Central memory CD8-positive, alpha-beta T cell (primary cell): ENCODE measurements at regions not wholly inside any gene's neighbourhood (a gene's known extent, or its start where the extent isn't known, plus 50 kb on each side); places are given as distances from the start of the nearest gene placed in this dataset.
A peak's percentile ranks its signal among the peaks of the same experiment; 100 is the strongest.
"Not testable (repeated sequence)": the region's sequence is repeated elsewhere in the genome, so short reads cannot be mapped to it uniquely, and the experiment has no call there.

Experiments
- ATAC-seq: fragments of 150-1000 bp; cut with Tn5 transposase; replicated peaks from 2 replicates; pipeline ENCODE4 v1.10.0; 2022; ENCODE audit warnings: mild to moderate bottlenecking, moderate FRiP score, moderate number of reproducible peaks; ENCODE audit not compliant: poor library complexity, severe bottlenecking; ENCODE audit errors: extremely low read depth
- DNase-seq, 2 donors: peaks; one replicate each; pipeline ENCODE4 v3.0.0; 2021; ENCODE audit warnings: low spot score in 2 of 2
- H3K27ac Mint-ChIP-seq: one replicate; pipeline ENCODE4 v1.8.0; 2022; ENCODE audit warnings: low read depth, mild to moderate bottlenecking, moderate library complexity, mixed read lengths
- H3K27me3 Mint-ChIP-seq: one replicate; pipeline ENCODE4 v1.8.0; 2022; ENCODE audit warnings: mixed read lengths
- H3K36me3 Mint-ChIP-seq: one replicate; pipeline ENCODE4 v1.8.0; 2022; ENCODE audit warnings: mild to moderate bottlenecking, moderate library complexity, mixed read lengths; ENCODE audit not compliant: insufficient read depth
- H3K4me1 Mint-ChIP-seq: one replicate; pipeline ENCODE4 v1.8.0; 2022; ENCODE audit warnings: mixed read lengths
- H3K4me3 Mint-ChIP-seq: one replicate; pipeline ENCODE4 v1.8.0; 2022; ENCODE audit warnings: mild to moderate bottlenecking, moderate library complexity, mixed read lengths
- H3K9me3 Mint-ChIP-seq: one replicate; pipeline ENCODE4 v1.8.0; 2022; ENCODE audit warnings: mixed read lengths

DNA sequence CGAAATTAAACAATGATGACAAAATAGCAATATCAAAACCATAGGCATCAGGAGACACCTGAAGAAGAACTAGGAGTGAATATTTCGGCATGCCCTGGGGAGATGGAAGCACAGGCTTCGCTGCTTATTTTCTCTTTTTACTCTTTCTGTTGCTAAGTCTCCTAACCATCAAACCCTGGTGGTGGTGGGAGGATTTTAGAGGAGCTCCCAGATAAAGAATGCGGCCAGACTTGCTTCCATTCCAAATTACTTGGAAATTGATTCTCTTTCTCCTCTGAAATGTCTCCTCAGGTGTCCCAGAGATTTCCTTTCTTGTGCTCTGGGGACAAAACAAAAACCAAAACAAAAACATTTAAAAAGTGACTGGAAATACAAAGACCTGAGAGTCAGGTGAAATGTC lies 243.0 kb downstream of the KBTBD8 start:
- no peak for DNase-seq
- Mint-ChIP-seq H3K27me3 (peaks cover 36% of the 10 kb centered on the region), H3K4me1 (no peaks in the 10 kb centered on the region), H3K36me3 (no peaks in the 10 kb centered on the region), H3K27ac (no peak overlapping the region), H3K4me3 (no peak overlapping the region), H3K9me3 (no peaks in the 10 kb centered on the region)
- ATAC-seq: no peak

DNA sequence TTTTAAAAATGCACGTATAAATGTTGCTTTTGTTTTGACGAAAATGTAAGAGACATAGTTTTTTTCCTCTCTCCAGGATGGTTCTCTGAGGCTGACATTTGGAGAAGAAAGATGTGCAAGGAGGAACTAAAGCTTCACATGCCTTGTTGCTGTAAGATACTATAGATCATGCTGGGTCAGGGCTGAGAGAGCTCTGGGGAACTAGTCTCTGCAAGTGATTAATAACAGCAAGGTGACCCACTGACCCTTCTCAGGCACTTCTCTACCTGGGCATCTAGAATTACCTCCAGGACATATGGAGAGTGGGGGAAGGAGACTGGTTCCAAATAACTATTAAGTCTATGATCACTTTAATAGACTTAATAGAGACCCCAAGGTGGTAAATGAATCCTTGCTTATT lies 246.0 kb downstream of the KBTBD8 start:
- Mint-ChIP-seq H3K27me3 (peaks cover 20% of the 10 kb centered on the region), H3K4me3 (no peak overlapping the region), H3K36me3 (no peaks in the 10 kb centered on the region), H3K27ac (no peak overlapping the region), H3K9me3 (no peaks in the 10 kb centered on the region), H3K4me1 (no peaks in the 10 kb centered on the region)
- ATAC-seq (no peak), DNase-seq (no peak)

DNA sequence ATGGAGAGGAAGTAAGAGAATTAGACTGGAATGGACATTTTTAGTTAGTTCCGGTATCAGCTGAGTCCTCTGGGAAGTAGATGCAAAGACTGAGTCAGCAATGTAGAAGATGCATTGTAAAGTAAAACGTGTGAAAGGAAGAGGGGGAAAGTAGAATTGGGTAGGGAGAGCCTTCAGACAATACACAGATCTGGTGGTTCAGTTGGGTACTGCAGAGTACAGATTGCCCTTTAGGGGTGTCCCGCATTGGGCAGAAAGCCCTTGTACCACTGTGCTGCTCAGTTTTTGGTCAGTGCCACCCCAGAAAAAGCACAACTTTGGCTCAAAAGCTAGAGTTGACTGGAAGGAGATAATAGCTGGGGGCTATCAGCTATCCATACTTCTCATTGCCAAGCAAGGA lies 247.4 kb downstream of the KBTBD8 start:
- Mint-ChIP-seq H3K4me3 (no peak overlapping the region), H3K4me1 (no peaks in the 10 kb centered on the region)

DNA sequence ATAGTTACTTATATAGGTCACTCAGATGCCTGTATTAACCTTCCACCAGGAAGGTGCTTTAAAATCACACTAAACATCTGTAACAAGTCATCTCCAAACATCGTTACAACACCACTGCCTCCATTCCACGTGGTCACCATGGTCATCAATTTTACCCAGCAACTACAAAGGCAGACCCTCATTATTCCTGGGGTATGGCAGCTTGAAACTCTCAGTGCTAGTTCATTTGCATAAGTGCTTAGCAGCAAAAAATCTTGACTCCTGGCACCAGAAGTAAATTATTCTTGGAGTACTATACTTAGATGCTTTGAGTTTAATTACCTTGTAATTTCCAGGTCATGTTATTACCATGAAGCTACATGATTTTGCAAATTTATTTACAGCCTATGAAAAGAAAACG lies 250.6 kb downstream of the KBTBD8 start:
- Mint-ChIP-seq H3K27me3 (peaks cover 22% of the 10 kb centered on the region), H3K27ac (no peak overlapping the region), H3K9me3 (peaks cover 6% of the 10 kb centered on the region), H3K4me1 (no peaks in the 10 kb centered on the region), H3K36me3 (no peaks in the 10 kb centered on the region), H3K4me3 (no peak overlapping the region)
- ATAC-seq (no peak), DNase-seq (no peak)

More for the DNA sequence above, 247.4 kb downstream of the KBTBD8 start:
- no peaks in the 10 kb centered on the region for H3K36me3 Mint-ChIP-seq
- H3K9me3 Mint-ChIP-seq: no peaks in the 10 kb centered on the region
- H3K27me3 Mint-ChIP-seq: peaks cover 19% of the 10 kb centered on the region
- ATAC-seq (no peak), DNase-seq (no peak)
- H3K27ac Mint-ChIP-seq: no peak overlapping the region

DNA sequence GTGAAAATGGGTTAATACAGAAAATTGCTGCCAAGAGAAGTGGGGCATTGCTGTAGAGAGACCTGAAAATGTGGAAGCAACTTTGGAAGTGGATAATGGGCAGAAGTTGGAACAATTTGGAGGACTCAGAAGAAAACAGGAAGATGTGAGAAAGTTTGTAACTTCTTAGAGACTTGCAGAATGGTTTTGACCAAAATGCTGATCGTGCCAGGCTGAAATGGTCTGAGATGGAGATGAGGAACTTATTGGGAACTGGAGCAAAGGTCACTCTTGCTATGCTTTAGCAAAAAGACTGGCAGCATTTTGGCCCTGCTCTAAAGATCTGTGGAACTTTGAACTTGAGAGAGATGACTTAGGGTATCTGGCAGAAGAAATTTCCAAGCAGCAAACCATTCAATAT lies 254.8 kb downstream of the KBTBD8 start:
- H3K27ac Mint-ChIP-seq: not testable (repeated sequence)

DNA sequence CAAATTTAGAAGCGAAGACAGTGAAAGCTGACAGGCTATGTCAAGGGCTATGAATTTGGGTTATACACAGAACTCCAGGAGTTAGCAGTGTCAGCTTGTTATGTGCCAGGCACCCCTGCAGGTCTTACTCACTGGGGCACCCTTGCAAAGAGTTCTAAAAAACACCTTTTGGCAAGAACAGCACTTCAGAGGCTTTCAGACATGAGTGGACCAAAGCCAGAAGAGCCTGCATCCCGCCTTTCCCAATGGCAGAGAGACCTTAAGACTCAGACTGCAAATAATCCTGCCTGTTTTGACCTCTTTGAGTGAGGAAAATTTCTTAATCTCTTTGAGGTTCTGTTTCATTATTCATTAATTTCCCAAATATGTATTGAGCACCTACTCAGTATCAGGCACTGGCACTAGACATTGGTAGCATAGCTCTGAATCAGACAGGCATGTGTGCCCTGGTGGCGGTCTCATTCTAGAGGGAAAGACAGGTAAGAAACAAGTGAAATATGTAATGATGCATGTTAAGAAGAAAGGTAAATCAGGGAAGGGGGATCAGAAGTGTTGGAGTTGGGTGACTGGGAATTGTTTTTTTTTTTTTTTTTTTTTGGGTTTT lies 280.0 kb downstream of the KBTBD8 start:
- no peak for ATAC-seq
- Mint-ChIP-seq H3K27me3 (peaks cover 18% of the 10 kb centered on the region), H3K27ac (no peak overlapping the region), H3K36me3 (peaks cover 2% of the 10 kb centered on the region), H3K9me3 (no peaks in the 10 kb centered on the region), H3K4me1 (no peaks in the 10 kb centered on the region), H3K4me3 (no peak overlapping the region)
- no peak for DNase-seq

More for the DNA sequence above, 254.8 kb downstream of the KBTBD8 start:
- not testable (repeated sequence) for ATAC-seq, H3K27me3 Mint-ChIP-seq, DNase-seq, H3K4me1 Mint-ChIP-seq, H3K36me3 Mint-ChIP-seq, H3K9me3 Mint-ChIP-seq, H3K4me3 Mint-ChIP-seq

DNA sequence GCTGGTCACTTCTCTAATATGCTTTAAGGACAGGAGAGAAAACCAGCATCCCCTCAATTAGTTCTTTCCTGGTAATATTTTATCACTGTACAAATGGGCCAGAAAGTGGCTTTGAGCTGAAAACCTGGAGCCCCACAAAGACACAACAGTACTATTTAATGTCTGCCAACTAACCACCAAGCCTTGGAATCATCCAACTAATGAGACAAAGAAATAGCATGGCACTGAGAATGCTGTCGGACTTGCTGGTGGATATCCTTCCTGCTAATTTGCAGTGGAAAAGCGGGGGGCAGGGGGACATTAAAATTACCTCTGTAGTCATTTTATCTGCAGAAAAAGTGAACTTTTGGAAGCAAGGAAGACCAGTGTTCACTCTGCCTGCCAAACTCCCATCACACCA lies 288.5 kb downstream of the KBTBD8 start:
- H3K27me3 Mint-ChIP-seq: no peaks in the 10 kb centered on the region
- DNase-seq: no peak
- ATAC-seq: no peak
- H3K9me3 Mint-ChIP-seq: no peaks in the 10 kb centered on the region
- H3K36me3 Mint-ChIP-seq: no peaks in the 10 kb centered on the region
- no peak overlapping the region for H3K4me3 Mint-ChIP-seq
- H3K27ac Mint-ChIP-seq: no peak overlapping the region
- H3K4me1 Mint-ChIP-seq: no peaks in the 10 kb centered on the region

DNA sequence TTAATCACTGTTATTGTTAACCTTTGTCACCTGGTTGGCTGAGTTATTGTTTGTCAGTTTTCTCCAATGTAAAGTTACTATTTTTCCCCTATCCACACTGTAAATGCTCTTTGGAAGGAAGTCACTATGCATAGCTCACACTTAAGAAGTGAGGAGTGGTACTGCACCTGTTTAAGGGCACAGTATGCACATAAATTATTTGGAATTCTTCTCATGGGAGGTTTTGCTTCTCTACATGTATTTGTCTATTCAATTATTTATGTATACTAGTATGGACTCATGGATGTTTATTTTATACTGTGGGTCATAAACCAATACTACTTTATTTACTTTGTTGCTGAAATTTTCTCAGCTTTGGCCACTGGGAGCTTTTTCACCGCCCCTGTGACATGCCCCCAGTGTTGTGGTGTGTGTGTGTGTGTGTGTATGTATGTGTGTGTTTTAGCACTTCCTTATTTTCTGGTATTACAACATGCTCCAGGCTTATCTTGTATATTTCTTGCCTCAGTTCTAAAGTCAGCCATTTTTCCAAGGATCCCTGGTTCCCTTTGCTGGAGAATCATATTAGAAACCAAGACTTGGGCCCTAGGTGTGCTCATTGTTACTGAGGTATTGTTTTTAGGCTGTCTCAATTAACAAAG lies 290.5 kb downstream of the KBTBD8 start:
- Mint-ChIP-seq H3K27me3 (no peaks in the 10 kb centered on the region), H3K4me1 (no peaks in the 10 kb centered on the region), H3K4me3 (no peak overlapping the region), H3K36me3 (no peaks in the 10 kb centered on the region), H3K27ac (no peak overlapping the region), H3K9me3 (no peaks in the 10 kb centered on the region)
- no peak for ATAC-seq
- no peak for DNase-seq

DNA sequence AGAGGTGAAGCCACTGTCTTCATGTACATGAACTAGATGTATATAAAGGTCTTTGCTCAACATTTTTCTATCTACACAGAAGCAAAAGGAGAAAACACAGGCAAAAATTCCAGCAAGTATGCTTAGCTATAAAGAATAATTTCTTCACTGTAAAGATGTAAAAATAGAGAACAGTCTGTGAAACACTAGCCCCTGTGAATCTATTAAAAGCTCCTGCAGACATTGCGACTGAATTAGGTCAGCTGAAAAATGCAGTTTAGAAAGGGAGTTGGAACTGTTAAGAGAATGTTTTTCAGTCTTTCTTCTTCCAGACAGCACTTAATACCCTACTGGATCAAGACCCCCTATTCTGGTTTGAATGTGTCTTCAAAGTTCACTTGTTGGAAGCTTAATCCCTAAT lies 291.5 kb downstream of the KBTBD8 start:
- Mint-ChIP-seq H3K27me3 (no peaks in the 10 kb centered on the region), H3K4me1 (no peaks in the 10 kb centered on the region), H3K36me3 (no peaks in the 10 kb centered on the region), H3K9me3 (no peaks in the 10 kb centered on the region), H3K27ac (no peak overlapping the region), H3K4me3 (no peak overlapping the region)
- DNase-seq (no peak), ATAC-seq (no peak)

DNA sequence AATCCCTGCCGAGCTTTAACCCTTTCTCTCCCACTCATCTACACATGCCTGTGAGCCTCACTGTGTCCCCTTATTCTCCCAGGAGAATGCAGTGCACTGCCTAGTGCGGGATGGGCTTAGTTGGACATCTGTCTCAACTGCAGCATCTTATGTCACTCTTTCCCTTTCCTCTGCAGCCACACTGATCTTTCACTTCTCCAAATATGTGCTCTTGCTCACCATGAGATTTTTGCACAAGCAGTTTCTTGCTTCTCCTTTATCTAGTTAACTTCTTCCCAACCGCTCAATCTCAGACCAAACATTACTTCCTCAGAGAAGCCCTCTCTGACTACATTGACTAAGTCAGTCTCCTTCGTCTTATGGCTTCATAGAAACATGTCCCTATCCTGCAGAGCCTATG lies 292.3 kb downstream of the KBTBD8 start:
- Mint-ChIP-seq H3K27me3 (no peaks in the 10 kb centered on the region), H3K9me3 (no peaks in the 10 kb centered on the region), H3K27ac (no peak overlapping the region), H3K36me3 (no peaks in the 10 kb centered on the region), H3K4me1 (no peaks in the 10 kb centered on the region), H3K4me3 (no peak overlapping the region)
- peak; percentile 19 for ATAC-seq
- no peak for DNase-seq

DNA sequence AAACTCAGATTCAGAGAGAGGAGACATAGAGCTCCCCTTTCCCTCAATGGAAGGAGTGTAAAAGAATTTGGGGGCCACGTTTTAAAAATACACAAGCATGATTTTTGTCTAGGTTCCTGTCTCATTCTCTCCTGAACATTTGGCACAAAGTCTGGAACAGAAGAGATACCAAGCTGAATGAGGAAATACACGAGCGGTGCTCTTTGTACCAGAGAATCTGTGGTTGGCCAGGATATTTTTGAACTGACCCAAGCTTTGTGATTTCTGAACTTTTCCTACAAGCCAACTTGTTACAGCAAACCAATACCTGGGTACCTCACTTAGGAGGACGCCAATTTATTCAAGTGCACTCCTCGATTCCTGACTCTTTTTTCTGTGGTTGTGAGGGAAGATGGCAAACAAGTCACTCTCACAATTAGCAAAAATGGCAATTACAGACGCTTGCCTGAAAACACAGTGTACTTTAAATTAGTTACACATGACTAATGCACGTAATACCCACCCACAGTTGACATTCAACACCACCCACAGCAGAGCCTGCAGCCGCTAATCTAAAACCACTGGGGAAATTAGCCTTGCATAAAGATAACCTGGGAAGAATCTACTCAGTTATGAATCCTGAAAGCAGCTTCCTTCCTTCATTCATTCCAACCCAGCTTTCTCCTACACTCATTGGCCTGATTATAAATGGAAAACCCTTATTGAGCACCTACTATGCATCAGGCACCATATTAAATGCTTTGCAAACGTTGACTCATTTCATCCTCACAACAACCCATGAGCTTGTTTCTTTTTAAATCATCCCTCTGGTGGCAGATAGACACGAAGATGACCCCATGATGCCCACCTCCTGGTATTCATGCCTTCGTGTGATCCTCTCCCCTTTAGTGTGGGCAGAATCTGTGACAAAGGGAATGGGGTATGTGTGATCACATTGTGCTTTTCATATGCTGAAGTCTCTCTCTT lies 293.5 kb downstream of the KBTBD8 start:
- ATAC-seq (no peak), DNase-seq (no peak)
- Mint-ChIP-seq H3K36me3 (no peaks in the 10 kb centered on the region), H3K27ac (no peak overlapping the region), H3K9me3 (no peaks in the 10 kb centered on the region), H3K27me3 (no peaks in the 10 kb centered on the region), H3K4me3 (no peak overlapping the region), H3K4me1 (no peaks in the 10 kb centered on the region)

DNA sequence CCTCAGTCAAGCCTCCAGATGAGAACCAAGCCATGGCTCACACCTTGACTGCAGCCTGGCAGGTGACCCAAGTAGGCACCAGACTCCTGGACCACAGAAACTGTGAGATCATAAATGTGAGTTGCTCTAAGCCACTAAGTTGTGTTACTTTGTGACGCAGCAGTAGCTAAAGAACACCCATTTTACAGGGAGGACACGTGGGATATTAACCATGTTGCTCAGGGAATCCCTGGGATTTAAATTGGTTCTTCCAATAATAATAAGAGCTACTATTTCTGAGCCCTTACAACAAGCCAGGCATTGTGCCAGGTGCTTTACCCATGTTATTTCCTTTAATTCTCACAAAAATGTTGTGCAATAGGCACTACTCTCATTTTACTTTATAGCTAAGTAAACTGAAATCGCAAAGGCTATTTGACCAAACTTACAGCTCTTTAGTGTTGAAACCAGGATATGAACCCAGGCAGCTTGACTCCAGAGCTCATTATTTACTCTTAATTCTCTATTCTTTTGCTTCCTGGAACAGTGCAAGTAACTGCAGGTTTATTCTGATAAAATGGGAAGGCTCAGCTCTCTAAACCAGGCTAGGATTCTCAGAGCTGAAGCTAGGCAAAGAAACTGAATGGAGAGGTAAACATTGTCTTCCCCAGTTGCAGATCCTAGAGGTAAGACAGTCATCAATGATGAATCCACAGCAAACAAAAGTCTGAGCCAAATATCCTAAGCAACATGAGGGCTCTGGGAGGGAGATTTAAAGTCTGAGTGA lies 294.4 kb downstream of the KBTBD8 start:
- H3K9me3 Mint-ChIP-seq: no peaks in the 10 kb centered on the region
- H3K4me3 Mint-ChIP-seq: no peak overlapping the region
- no peak overlapping the region for H3K27ac Mint-ChIP-seq
- H3K27me3 Mint-ChIP-seq: no peaks in the 10 kb centered on the region
- H3K4me1 Mint-ChIP-seq: no peaks in the 10 kb centered on the region
- no peaks in the 10 kb centered on the region for H3K36me3 Mint-ChIP-seq
- no peak for ATAC-seq
- DNase-seq: no peak
